ENCODE measurements at regions not wholly inside any gene's neighbourhood (a gene's known extent, or its start where the extent isn't known, plus 50 kb on each side); places are given as distances from the start of the nearest gene placed in this dataset.
"Not testable (repeated sequence)": the region's sequence is repeated elsewhere in the genome, so short reads cannot be mapped to it uniquely, and the experiment has no call there.

DNA sequence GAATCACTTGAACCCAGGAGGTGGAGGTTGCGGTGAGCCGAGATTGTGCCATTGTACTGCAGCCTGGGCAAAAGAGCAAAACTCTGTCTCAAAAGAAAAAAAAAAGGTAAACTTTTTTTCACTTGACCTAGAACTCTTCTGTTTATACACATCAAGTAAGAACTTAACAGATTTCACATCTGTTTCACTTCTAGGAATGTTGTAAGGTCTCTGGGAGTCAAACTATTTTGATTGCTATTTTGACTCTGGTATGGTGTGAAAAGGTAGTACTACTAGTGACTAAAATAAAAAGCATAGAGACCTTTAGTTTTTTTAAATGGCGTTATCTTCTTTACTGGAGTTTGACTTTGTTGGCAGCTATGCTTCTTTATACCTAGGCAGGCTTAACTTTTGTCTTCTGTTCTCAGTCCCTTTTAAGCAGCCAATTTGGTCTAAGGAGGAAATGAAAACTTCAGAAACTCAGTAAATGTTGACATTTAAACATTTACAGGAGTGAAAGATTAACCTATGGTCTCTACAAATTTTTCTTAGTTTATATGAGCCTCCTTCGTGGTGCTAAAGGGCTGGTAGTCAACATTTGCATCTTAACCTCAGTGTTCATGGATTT lies 84.7 kb downstream of the METTL2B start:
- not testable (repeated sequence) for DNase-seq (ENCODE audit: low spot score)

DNA sequence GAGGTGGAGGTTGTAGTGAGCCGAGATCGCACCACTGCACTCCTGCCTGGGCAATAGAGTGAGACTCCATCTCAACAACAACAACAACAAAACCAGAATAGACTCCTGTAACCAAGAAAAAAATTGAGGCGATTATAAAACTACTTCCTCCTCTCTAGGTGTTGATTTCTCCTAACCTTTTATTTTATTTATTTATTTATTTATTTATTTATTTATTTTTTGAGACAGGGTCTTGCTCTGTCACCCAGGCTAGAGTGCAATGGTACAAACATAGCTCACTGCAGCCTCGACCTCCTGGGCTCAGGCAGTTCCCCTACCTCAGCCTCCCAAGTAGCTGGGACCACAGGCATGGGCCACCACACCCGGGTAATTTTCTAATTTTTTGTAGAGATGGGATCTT lies 86.2 kb downstream of the METTL2B start:
- not testable (repeated sequence) for DNase-seq (ENCODE audit: low spot score)

DNA sequence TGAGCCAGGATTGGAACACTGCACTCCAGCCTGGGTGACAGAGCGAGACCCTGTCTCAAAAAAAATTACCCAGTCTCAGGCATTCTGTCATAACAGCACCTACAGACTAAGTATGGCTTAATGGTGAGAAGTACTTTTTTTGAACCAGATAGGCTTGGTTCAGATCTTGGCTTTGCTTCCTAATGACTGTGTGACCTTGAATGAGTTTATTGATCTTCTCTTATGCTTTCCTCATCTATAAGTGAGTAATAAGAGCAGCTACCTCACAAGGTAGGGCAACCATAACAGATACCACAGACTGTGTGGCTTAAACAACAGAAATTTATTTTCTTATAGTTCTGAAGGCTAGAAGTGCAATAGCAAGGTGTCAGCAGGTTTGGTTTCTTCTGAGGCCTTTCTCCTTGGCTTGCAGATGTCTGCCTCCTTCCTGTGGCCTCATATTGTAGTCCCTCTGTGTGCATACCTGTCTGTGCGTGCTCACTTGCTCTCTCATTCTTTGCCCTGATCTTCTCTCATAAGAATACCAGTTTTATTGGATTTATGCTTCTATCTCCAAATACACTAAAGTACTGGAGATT lies 87.7 kb downstream of the METTL2B start:
- not testable (repeated sequence) for DNase-seq (ENCODE audit: low spot score)

DNA sequence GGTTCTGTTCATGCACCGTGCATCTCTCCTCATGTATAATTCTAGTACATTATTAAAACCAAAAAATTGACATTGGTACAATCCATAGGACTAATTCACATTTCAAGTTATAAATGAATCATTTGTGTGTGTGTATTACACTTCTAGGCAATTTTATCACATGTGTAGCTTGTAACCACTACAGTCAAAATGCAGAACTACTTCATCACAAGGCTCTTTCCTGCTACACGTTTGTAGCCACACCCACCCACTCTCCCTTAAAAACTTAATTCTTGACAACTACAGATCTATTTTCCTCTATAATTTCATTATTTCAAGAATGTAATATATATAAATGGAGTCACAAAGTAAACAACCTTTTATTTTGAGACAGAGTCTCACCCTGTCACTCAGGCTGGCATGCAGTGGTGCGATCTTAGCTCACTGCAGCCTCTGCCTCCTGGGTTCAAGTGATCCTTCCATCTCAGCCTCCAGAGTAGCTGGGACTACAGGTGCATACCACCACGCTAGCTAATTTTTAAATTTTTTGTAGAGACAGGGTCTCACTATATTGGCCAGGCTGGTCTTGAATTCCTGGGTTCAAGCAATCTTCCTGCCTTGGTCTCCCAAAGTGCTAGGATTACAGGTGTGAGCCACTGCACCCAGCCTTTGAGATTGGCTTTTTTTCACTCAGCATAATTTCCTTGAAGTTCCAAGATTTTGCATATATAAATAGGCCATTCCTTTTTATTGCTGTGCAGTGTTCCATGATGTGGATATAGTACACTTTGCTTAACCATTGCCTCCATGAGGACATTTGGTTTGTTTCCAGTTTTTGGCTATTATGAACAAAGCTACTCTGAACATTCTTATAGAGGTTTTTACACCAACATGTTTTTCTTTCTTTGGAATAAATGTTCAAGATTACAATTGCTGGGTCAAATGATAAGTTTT lies 88.7 kb downstream of the METTL2B start:
- not testable (repeated sequence) for DNase-seq (ENCODE audit: low spot score)

DNA sequence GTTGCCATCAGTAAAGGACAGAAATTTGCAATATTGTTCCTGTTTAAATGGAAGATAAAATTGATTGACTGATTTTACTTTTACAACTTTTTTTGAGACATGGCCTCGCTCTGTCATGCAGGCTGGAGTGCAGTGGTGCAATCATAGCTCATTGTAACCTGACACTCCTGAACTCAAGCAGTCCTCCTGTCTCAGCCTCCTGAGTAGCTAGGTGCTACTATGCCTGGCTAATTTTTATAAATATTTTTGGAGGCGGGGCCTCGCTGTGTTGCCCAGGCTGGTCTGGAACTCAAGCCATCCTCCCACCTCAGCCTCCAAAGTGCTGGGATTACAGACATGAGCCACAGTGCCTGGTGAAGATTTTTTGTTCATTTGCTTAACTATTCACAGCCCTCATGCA lies 96.8 kb upstream of the GARIN1A start:
- DNase-seq (ENCODE audit: low spot score), result not testable (repeated sequence)

DNA sequence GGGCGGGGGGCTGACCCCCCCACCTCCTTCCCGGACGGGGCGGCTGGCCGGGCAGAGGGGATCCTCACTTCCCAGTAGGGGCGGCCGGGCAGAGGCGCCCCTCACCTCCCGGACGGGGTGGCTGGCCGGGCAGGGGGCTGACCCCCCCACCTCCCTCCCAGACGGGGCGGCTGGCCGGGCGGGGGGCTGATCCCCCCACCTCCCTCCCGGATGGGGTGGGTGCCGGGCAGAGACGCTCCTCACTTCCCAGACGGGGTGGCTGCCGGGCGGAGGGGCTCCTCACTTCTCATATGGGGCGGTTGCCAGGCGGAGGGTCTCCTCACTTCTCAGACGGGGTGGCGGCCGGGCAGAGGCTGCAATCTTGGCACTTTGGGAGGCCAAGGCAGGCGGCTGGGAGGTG lies 95.1 kb upstream of the GARIN1A start:
- not testable (repeated sequence) for DNase-seq (ENCODE audit: low spot score)

DNA sequence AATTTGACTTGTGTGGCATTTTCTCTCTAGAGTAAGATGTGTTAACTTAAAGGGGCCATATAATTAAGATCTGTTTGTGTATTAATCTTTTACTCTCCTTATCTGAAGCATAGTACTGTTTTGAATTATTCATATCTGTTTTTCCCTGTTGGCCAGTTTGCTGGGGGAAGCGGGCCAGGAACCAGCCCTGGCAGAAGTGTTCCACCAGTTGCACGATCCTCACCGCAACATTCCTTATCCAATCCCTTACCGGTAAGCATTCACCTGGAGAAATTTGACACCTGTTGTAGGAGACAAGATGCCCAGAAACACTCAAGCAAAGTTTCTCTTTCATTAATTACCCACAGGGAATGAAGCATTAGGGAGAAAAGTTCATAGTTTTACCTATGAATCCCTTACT lies 92.2 kb upstream of the GARIN1A start:
- DNase-seq (ENCODE audit: low spot score), result not testable (repeated sequence)

DNA sequence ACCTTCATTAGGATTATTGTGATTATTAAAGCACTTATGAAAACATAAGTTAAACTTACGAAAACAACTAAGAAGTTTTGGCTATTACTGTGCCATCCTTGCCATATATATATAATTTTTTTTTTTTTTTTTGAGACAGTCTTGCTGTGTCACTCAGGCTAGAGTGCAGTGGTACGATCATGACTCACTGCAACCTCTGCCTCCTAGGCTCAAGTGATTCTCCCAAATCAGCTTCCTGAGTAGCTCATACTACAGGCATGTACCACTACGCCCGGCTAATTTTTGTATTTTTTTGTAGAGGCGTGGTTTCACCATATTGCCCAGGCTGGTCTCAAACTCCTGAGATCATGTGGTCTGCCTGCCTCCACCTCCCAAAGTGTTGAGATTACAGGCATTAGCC lies 91.0 kb upstream of the GARIN1A start:
- peak; percentile 40 for DNase-seq (ENCODE audit: low spot score)

DNA sequence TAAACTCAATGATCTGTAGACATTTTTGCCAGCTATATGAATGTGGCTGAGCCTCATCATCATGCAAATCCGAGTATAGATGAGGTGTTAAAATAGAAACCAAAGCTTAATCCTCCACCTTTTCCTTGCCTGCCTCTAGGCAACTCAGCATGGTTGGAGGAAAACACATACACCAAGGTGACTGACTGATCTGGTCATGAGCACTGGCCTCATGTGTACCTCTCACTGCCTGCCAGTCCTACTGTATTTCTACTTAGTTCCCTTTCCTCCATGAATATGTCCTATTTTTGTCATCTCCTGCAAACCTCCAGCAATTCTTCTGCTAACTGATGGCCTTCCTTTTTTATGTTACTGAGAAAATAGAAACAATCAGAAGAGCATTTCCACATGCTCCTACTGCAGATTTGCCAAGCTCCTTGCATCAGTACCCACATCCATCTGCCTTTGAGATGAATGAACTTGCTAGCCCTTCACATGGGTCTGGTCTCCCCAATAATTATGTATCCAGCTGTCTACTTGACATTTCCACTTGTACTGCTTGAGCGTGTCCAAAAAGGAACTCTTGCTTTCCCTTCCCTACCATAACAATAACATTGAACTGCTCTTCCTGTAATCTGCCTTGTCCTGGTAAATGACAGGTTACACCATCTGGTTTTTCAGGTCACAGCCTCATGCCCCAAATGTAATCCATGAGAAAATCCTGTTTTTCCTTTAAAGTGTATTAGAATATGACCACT lies 90.1 kb upstream of the GARIN1A start:
- DNase-seq (ENCODE audit: low spot score), result not testable (repeated sequence)

DNA sequence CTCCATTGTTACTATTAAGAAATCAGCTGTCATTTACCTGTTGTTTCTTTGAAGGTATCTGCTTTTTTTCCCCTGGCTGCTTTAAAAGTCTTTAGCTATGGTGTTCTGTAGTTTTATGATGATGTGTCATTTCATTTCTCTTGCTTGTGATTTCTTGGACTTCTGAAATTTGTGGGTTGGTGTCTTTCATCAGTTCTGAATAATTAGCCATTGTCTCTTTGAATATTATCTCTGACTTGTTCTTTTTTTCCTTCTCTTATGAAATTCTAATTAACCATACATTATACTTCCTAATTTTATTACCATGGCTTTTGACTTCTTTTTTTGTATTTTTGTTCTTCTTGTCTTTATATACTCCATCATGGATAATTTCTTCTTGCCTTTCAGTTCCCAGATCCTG lies 85.4 kb upstream of the GARIN1A start:
- DNase-seq (ENCODE audit: low spot score), result not testable (repeated sequence)

DNA sequence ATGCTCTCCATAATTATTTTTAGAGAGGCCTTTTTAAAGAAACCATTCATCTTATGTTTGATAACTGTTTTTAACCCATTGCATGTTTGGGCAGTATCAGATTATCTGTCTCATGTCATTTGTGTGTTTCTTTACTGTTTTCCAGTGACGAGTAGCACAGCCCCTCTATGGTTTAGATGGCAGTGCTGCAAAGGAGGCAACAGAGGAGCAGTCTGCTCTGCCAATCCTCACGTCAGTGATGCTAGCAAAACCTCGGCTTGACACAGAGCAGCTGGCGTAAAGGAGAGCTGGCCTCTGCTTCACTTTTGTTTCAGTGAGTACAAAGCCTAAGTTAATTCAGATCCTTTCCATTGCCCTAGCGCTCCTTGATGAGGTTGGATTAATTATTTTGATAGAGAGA lies 80.4 kb upstream of the GARIN1A start:
- DNase-seq (ENCODE audit: low spot score), result no peak

DNA sequence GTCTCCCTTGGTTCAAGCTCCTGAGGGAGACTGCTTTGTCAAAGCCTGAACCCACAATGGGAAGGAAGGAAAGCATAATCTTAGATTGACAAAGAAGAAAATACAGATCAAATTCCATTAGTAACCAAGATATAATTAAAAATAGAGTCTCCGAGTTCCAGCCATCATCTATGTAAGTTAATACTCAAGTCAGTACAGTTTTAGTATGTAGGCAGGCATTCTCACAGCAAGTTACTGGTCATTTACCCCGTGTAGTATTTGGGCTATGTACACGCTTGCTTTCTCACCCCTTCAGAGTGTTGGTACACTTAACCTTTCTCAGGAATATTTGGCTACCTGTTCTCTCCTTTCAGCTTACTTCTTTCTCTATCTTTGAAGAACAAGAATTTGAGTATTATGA lies 79.9 kb upstream of the GARIN1A start:
- DNase-seq (ENCODE audit: low spot score), result not testable (repeated sequence)

DNA sequence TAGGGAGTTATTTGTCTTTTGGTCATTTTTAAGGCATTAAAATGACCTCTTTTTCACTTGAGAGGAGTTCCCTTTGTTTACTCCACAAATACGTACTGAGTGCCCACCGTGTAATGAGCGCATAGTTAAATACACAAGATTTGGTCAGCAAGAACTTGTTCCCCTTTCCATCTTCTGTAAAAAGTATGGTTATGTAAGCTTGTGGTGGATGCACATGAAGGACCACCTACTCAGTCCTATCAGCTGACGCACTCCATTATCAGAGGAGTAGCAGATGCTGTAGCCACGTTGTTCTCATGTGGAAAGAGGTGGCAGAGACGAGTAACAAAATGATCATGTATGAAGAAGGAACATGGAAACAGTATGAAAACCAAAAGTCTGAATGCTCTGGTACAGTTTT lies 78.0 kb upstream of the GARIN1A start:
- DNase-seq (ENCODE audit: low spot score), result not testable (repeated sequence)

DNA sequence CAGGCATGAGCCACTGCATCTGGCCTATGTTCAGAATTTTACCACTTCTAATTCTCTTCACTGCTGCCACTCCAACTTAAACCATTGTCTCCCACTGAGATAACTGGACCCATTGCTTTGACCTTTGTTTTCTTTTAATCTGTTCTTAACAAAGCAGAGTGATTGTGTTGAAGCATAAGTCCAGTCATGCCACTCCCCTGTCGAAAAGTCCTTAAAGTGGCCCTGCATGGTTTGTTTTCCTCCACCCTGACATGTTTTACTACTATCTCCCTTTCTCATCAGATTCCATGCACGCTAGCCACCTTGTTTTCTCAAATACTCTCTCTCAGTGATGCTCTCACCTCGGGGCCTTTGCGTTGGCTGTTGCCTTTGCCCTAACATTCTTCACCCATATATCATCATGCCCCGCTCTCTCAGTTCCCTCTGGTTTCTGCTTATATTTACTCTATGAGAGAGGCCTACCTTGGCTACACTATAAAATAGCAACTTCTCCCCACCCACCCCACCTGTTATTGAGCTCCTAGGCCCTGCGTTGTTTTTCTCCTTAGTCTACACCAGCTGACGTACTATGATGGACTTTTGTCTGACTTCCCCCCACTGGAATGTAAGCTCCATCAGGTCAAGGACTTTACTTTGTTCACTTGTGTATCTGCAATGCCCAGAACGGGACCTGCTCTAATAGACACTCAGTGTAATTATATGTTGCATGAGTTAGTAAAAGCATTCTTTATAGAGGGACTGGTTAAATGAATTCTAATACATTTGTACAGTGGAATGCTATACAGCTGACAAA lies 75.6 kb upstream of the GARIN1A start:
- DNase-seq (ENCODE audit: low spot score), result not testable (repeated sequence)

DNA sequence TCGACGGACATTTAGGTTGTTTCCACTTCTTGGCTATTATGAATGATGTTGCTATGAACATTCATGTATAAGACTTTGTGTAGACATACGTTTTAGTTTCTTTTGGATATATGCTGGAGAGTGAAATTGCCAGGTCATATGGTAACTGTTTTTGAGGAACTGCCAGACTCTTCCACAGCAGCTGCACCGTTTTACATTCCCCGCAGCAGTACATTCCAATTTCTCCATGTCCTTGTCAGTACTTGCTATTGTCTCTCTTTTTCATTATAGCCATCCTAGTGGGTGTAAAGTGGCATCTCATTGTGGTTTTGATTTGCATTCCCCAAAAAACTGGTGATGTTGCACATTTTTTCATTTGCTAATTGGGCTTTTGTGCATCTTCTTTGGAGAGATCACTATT lies 73.1 kb upstream of the GARIN1A start:
- DNase-seq (ENCODE audit: low spot score), result not testable (repeated sequence)

DNA sequence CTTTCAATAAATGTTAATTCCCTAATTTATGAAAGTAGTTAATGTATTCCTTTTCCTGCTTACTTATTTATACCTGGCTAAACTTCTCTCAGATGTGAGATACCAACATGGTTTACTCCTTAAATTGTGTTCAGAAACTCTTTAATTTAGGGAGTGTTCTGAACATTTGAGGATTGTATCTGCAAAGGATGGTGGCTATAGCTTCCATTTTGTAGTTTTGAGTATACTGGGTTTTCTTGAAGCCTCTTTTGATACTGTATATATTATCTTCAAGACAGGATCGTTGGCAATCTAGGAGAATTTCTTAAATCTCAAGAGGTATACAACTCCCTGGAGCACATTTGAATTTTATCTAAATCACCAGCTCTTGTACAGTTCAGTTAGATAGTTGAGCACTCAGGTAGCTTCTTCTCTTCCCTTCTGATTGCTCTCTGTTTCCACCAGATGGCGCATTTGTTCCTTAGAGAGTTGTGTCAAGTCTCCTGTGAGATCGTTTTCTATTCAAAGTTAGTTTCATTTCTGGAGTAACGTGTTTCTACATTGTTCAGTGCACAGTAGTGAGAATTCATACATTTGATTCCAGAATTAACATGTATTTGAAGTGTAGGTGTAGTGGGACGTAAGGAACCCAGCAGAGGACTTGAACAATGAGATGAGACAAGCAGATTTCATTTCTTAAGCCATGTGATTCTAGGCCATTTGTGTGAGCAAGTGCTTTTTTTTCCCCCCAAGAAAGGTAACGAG lies 63.2 kb upstream of the GARIN1A start:
- DNase-seq (ENCODE audit: low spot score), result peak; percentile 80

DNA sequence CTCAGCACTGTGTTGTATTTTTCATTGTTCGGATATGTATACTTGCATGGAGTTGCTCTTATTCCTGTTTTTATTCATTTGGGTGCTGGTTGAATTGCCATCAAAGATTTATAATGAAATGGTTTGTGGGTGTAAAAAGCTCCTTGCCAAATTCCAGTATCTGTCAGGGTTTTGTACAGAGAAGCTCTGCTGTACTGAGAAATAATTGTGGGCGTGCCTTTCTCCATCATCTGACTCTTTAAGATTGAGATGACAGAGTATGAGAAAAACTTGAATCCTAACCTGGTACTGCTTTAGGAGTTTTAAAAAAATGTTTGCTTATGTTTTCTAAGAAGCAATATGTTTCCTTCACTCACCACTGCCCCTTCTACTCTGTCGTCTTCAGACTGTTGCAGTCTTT lies 58.7 kb upstream of the GARIN1A start:
- DNase-seq (ENCODE audit: low spot score), result not testable (repeated sequence)

DNA sequence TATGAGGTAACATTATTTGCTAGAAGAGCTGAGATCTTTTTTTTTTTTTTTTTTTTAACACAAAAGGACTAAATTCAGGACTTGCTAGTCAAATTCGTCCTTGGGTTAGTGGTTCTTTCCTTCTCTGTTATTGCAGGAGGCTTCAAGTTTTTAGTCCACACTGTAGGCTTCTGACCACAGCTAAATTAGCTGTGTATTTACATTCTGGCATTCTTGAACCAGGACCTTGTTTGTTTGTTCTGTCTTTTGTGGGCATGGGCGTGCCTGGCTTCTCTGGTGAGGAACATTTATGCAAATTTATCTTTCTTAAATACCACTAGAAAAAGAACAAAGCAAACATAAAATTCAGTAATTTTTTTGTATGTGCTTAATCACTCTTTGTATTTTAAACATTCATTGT lies 57.3 kb upstream of the GARIN1A start:
- not testable (repeated sequence) for DNase-seq (ENCODE audit: low spot score)

DNA sequence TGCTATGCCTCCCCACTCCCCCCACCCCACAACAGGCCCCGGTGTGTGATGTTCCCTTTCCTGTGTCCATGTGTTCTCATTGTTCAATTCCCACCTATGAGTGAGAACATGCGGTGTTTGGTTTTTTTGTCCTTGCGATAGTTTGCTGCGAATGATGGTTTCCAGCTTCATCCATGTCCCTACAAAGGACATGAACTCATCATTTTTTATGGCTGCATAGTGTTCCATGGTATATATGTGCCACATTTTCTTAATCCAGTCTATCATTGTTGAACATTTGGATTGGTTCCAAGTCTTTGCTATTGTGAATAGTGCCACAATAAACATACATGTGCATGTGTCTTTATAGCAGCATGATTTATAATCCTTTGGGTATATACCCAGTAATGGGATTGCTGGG lies 55.3 kb upstream of the GARIN1A start:
- DNase-seq (ENCODE audit: low spot score), result not testable (repeated sequence)
